HepG2 (cell line): ENCODE measurements at regions not wholly inside any gene's neighbourhood (a gene's known extent, or its start where the extent isn't known, plus 50 kb on each side); places are given as distances from the start of the nearest gene placed in this dataset.

ENCODE experiments used
- AHDC1 ChIP-seq: sonication (generic); formaldehyde crosslinking; IDR thresholded peaks from 2 replicates; pipeline ENCODE4 v1.5.1; 2020; ENCODE audit warnings: mild to moderate bottlenecking, missing genetic modification reagents, borderline replicate concordance
- CHD4 ChIP-seq: fragments of 200-600 bp; sonication (generic); IDR thresholded peaks from 2 replicates; pipeline ENCODE4 v1.7.0; 2017; ENCODE audit warnings: mild to moderate bottlenecking, low read length, borderline replicate concordance
- CTCF ChIP-seq: sonication (generic); formaldehyde crosslinking; IDR thresholded peaks from 2 replicates; pipeline ENCODE4 v1.5.0; 2020; ENCODE audit warnings: mild to moderate bottlenecking, missing genetic modification reagents, moderate library complexity
- EHMT2 ChIP-seq: fragments of 200-600 bp; sonication (generic); IDR thresholded peaks from 2 replicates; pipeline ENCODE4 v1.7.0; 2017; ENCODE audit warnings: antibody characterized with exemption, low read depth, low read length, borderline replicate concordance
- GABPA ChIP-seq, 2 experiments: IDR thresholded peaks; 2 replicates each; pipeline ENCODE4 v1.6.1; 2011 to 2016; ENCODE audit warnings: low read depth in 2 of 2, low read length in 1 of 2, missing biosample characterization in 1 of 2, missing genetic modification characterization in 1 of 2
- KDM5A ChIP-seq: fragments of 200-600 bp; sonication (generic); IDR thresholded peaks from 2 replicates; pipeline ENCODE4 v1.7.0; 2018; ENCODE audit warnings: antibody characterized with exemption, mild to moderate bottlenecking, low read length, borderline replicate concordance
- MAX ChIP-seq: IDR thresholded peaks from 2 replicates; pipeline ENCODE4 v1.6.1; 2012; ENCODE audit warnings: inconsistent platforms
- POLR2A ChIP-seq, 2 experiments: IDR thresholded peaks; 2 replicates each; pipeline ENCODE4 v1.6.1; 2011; ENCODE audit warnings: low read depth in 2 of 2, low read length in 2 of 2, mild to moderate bottlenecking in 1 of 2, moderate library complexity in 1 of 2; ENCODE audit not compliant: insufficient read depth in 1 of 2
- ZFX ChIP-seq: sonication (generic); formaldehyde crosslinking; IDR thresholded peaks from 2 replicates; pipeline ENCODE4 v1.4.0; 2020; ENCODE audit warnings: mild to moderate bottlenecking, low read depth, missing genetic modification reagents, moderate library complexity
- ZNF143 ChIP-seq: sonication (generic); formaldehyde crosslinking; IDR thresholded peaks from 2 replicates; pipeline ENCODE4 v1.4.0; 2020; ENCODE audit warnings: missing genetic modification reagents
- ZNF232 ChIP-seq: sonication (generic); formaldehyde crosslinking; IDR thresholded peaks from 2 replicates; pipeline ENCODE4 v1.4.0; 2020; ENCODE audit warnings: missing genetic modification reagents, borderline replicate concordance

GRCh38 chr17:63291258-63291657 lies 154.8 kb downstream of the CYB561 start:
- TF ChIP-seq EHMT2: no peak
- TF ChIP-seq CHD4: no peak
- no peak for TF ChIP-seq KDM5A
- no peak for TF ChIP-seq CTCF
- no peak for TF ChIP-seq ZNF232
- no peak for TF ChIP-seq POLR2A (IDR thresholded peaks at IDR 0.05; ENCODE audit: insufficient read depth in 1 of 2, low read depth in 2 of 2, low read length in 2 of 2)
- TF ChIP-seq GABPA (IDR thresholded peaks at IDR 0.05; ENCODE audit: low read depth, low read length): no peak
- no peak for TF ChIP-seq GABPA (CRISPR knock-in tag; IDR thresholded peaks at IDR 0.05; ENCODE audit: low read depth)
- no peak for TF ChIP-seq MAX
- no peak for TF ChIP-seq ZNF143 (CRISPR knock-in tag)
- no peak for TF ChIP-seq AHDC1 (CRISPR knock-in tag)
- no peak for TF ChIP-seq ZFX (CRISPR knock-in tag)
